ENCODE measurements at regions not wholly inside any gene's neighbourhood (a gene's known extent, or its start where the extent isn't known, plus 50 kb on each side); places are given as distances from the start of the nearest gene placed in this dataset.
"Not testable (repeated sequence)": the region's sequence is repeated elsewhere in the genome, so short reads cannot be mapped to it uniquely, and the experiment has no call there.

GRCh38 chr11:67774175-67774574 lies 99.8 kb upstream of the ALDH3B2 start:
- not testable (repeated sequence) for DNase-seq

- not testable (repeated sequence) for DNase-seq
Measured at GRCh38 chr11:67768001-67768730, 93.7 kb upstream of the ALDH3B2 start.

DNA sequence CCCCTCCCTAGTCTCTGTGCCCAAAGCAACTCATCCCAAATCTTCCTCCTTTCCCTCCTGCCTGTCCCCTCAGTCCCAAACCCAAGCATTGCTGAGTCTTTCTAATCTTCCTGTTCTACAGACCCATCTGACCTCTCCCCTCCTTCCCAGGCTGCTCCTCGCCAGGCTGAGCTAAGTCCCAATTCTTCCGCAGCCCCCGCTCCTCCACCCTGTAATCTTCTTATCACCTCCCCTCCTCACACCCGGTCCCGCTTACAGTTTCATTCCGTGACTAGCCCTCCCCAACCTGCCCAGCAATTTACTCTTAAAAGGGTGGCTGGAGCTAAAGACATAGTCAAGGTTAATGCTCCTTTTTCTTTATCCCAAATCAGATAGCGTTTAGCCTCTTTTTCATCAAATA lies 86.8 kb upstream of the ALDH3B2 start:
- DNase-seq: not testable (repeated sequence)

DNA sequence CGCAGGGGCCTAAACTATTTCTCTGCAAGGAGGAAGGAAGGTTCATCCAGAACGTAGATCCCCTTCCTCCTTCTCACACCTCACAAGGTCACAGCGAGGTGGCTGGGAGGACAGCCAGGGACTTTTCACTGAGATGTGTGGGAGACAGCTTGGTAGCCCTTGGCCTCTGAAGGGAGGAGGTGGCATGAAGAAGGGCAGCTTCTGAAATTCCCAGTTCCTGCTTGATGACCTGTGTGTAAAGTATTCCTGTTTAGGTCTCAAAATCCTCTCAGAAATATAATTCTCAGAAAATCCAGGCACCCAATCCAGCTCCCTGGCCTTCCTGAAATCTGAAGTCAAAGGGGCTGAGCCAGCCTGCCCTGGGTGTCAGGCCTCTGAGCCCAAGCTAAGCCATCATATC lies 84.9 kb upstream of the ALDH3B2 start:
- DNase-seq: not testable (repeated sequence)

DNA sequence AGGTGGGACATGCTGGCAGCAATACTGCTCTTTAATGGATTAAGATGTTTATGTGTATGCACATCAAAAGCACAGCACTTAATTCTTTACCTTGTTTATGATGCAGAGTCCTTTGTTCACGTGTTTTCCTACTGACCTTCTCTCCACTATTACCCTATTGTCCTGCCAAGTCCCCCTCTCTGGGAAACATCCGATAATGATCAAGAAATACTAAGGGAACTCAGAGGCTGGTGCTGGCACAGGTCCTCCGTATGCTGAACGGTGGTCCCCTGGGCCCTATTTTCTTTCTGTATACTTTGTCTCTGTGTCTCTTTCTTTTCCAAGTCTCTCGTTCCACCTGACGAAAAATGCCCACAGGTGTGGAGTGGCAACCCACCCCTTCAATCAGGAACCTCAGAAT lies 84.0 kb upstream of the ALDH3B2 start:
- not testable (repeated sequence) for DNase-seq

GRCh38 chr11:67758009-67758408 lies 83.6 kb upstream of the ALDH3B2 start:
- not testable (repeated sequence) for DNase-seq

GRCh38 chr11:67753820-67754219 lies 79.4 kb upstream of the ALDH3B2 start:
- not testable (repeated sequence) for DNase-seq

GRCh38 chr11:67745181-67745726 lies 70.8 kb upstream of the ALDH3B2 start:
- no peak for DNase-seq

DNA sequence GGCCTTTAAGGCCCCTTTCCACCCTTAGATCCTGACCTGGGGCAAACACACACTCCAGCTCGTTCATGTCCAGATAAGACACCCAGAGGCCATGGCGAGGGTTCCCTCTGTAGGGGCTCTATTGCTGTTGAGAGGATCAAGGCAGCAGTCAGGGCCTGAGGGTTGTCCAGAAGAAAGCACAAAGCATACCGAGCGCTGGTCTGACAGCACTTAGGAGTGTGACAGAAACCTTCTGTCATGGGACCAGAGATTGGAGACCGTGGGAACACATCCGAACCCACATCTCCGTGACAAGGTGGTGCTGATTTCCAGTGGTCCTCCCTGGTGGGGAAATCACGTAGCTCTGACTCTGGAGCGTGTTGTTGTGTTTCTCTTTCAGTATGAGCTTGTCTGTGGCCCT lies 69.8 kb upstream of the ALDH3B2 start:
- DNase-seq: not testable (repeated sequence)

DNA sequence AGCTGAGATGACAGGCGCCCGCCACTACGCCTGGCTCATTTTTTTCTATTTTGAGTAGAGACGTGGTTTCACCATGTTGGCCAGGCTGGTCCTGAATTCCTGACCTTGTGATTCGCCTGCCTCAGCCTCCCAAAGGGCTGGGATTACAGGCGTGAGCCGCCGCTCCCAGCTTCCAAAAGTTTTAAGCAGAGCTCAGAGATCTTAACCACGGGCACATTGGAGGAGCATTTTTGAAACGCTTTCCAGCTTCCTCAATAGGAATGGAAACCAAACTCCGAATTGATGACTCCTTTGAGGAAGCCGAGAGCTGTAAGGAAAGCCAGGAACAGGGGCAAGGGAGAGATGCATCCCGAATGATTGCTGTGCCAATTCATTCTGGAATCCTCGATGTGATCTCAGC lies 63.8 kb upstream of the ALDH3B2 start:
- not testable (repeated sequence) for DNase-seq

- DNase-seq: not testable (repeated sequence)
Measured at GRCh38 chr11:67737562-67738080, 63.2 kb upstream of the ALDH3B2 start.

GRCh38 chr11:67732045-67732787 lies 57.8 kb upstream of the ALDH3B2 start:
- peak; percentile 32 for DNase-seq

- DNase-seq: no peak
Measured at GRCh38 chr11:67731583-67731982, 57.2 kb upstream of the ALDH3B2 start.

GRCh38 chr11:67728163-67728571 lies 53.7 kb upstream of the ALDH3B2 start:
- not testable (repeated sequence) for DNase-seq

DNA sequence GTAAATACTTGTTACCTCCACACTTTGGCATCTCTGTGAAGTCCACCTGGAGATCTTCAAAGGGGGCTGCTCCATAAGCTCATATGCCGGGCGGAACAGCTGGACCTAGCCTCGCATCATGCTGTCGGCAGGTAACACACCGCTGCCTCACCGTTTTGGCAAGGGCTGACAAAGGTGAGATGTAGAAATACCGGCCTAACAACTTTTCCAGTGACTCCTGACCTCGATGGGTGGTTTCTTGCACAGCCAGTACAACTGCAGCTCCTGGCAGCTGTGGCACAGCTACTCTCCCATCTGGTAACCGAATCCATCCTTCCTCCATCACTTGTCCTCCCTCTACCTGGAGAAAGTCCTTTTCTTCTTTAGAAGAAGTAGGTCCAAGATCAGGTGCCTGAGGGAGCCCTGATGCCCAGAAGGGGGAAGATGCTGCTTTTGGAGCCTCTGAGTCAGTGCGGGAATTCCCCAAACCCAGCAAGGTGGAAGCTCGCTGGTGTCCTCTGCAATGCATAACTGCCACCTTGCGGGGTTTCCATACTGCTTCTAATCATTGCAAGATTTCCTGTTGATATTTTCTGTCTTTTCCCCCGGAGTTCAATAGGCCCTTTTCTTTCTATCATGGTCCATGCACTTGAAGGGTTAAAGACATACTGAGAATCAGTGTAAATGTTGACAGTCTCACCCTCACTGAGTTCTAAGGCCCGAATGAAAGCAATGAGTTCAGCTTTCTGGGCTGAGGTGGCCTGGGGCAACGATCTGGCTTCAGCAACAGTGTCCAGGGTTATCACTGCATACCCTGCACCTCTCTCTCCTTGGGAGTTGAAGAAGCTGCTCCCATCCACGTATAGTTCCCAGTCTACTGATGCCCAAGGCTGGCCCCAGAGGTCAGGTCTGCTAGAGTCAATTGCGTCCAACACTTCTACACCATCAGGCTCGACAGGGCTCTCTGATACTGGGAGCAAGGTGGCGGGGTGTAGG lies 52.9 kb upstream of the ALDH3B2 start:
- not testable (repeated sequence) for DNase-seq

Data from left kidney (tissue), 1 donor.